ENCODE measurements at regions not wholly inside any gene's neighbourhood (a gene's known extent, or its start where the extent isn't known, plus 50 kb on each side); places are given as distances from the start of the nearest gene placed in this dataset.
"Not testable (repeated sequence)": the region's sequence is repeated elsewhere in the genome, so short reads cannot be mapped to it uniquely, and the experiment has no call there.

DNA sequence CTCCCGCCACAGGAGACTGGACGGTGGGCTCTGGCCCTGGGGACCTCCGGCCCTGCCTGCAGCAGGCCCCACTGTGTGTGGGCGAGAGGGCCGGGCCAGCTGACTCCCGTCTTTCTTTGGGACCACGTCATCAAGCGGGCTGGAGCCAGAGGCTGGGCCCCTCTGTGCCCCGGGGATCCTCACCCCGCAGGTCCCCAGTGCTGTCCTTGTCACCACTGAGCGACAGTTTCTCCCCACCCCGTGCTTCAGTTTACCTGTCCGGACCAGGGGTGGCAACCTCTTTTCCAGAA is 181.9 kb upstream of the ZNF469 start:
- H3K4me1 ChIP-seq (ENCODE audit: control insufficient read depth, insufficient read depth, low read length): no peaks in the 10 kb centered on the region
- ChIA-PET CTCF (no interaction called here), POLR2A (no interaction called here)
- H3K27ac ChIP-seq (ENCODE audit: extremely low read depth, low read depth, low read length): no peak overlapping the region
- no peaks in the 10 kb centered on the region for H3K36me3 ChIP-seq (ENCODE audit: control insufficient read depth in 2 of 2, insufficient read depth in 1 of 2, low read length in 2 of 2)
- TF ChIP-seq ZNF623 (tag by site-specific recombination; IDR thresholded peaks at IDR 0.05) (no peak), BCL11A (tag by site-specific recombination; IDR thresholded peaks at IDR 0.05; ENCODE audit: low read depth) (no peak), ZNF677 (tag by site-specific recombination; IDR thresholded peaks at IDR 0.05) (no peak), OSR2 (tag by site-specific recombination; IDR thresholded peaks at IDR 0.05) (no peak), ZNF473 (tag by site-specific recombination; IDR thresholded peaks at IDR 0.05) (no peak), ZNF341 (tag by site-specific recombination; IDR thresholded peaks at IDR 0.05; ENCODE audit: low read depth) (no peak), GLIS2 (tag by site-specific recombination; IDR thresholded peaks at IDR 0.05) (no peak), ZNF23 (tag by site-specific recombination; IDR thresholded peaks at IDR 0.05; ENCODE audit: borderline replicate concordance) (no peak), YY2 (tag by site-specific recombination; IDR thresholded peaks at IDR 0.05) (no peak), ZBTB1 (tag by site-specific recombination; IDR thresholded peaks at IDR 0.05) (no peak), ZNF792 (tag by site-specific recombination; IDR thresholded peaks at IDR 0.05) (no peak), KLF9 (tag by site-specific recombination; IDR thresholded peaks at IDR 0.05; ENCODE audit: low read depth) (no peak), ZNF266 (tag by site-specific recombination; IDR thresholded peaks at IDR 0.05; ENCODE audit: low read depth) (no peak), ZSCAN23 (tag by site-specific recombination; IDR thresholded peaks at IDR 0.05) (no peak), MEIS1 (CRISPR knock-in tag; IDR thresholded peaks at IDR 0.05; ENCODE audit: borderline replicate concordance) (no peak), ZNF146 (tag by site-specific recombination; IDR thresholded peaks at IDR 0.05) (no peak), ZNF830 (tag by site-specific recombination; IDR thresholded peaks at IDR 0.05; ENCODE audit: low read depth) (no peak), ZNF223 (tag by site-specific recombination; IDR thresholded peaks at IDR 0.05) (no peak)
- TF ChIP-seq, protein P1, sequence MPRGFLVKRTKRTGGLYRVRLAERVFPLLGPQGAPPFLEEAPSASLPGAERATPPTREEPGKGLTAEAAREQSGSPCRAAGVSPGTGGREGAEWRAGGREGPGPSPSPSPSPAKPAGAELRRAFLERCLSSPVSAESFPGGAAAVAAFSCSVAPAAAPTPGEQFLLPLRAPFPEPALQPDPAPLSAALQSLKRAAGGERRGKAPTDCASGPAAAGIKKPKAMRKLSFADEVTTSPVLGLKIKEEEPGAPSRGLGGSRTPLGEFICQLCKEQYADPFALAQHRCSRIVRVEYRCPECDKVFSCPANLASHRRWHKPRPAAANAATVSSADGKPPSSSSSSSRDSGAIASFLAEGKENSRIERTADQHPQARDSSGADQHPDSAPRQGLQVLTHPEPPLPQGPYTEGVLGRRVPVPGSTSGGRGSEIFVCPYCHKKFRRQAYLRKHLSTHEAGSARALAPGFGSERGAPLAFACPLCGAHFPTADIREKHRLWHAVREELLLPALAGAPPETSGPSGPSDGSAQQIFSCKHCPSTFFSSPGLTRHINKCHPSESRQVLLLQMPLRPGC (tag by site-specific recombination; IDR thresholded peaks at IDR 0.05): no peak
- TF ChIP-seq, protein P2, sequence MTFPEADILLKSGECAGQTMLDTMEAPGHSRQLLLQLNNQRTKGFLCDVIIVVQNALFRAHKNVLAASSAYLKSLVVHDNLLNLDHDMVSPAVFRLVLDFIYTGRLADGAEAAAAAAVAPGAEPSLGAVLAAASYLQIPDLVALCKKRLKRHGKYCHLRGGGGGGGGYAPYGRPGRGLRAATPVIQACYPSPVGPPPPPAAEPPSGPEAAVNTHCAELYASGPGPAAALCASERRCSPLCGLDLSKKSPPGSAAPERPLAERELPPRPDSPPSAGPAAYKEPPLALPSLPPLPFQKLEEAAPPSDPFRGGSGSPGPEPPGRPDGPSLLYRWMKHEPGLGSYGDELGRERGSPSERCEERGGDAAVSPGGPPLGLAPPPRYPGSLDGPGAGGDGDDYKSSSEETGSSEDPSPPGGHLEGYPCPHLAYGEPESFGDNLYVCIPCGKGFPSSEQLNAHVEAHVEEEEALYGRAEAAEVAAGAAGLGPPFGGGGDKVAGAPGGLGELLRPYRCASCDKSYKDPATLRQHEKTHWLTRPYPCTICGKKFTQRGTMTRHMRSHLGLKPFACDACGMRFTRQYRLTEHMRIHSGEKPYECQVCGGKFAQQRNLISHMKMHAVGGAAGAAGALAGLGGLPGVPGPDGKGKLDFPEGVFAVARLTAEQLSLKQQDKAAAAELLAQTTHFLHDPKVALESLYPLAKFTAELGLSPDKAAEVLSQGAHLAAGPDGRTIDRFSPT (tag by site-specific recombination; IDR thresholded peaks at IDR 0.05): no peak
- no peaks in the 10 kb centered on the region for H3K9me3 ChIP-seq (ENCODE audit: control insufficient read depth, insufficient read depth, low read depth, low read length)
- no peak overlapping the region for H3K4me3 ChIP-seq (ENCODE audit: low read depth, low read length)

DNA sequence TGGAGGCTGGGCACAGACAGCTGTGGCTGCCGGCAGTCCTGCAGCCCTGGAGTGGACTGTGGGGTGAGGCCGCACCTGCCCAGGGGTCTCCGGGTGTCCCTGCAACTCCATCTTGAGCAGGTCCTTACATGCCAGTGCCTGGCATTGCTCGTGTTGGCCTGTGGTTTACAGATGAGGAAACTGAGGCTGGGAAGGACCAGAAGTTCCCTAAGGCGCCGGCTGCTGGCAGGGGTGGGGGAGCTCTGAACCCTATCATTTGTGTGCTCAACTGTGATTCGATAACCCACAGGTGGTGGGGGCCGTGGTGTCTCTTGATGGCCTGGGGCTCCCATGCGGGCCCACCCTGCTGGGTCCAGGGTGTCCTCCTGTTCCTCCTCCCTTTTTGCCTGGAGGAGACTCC is 181.1 kb upstream of the ZNF469 start:
- H3K36me3 ChIP-seq (ENCODE audit: control insufficient read depth in 2 of 2, insufficient read depth in 1 of 2, low read length in 2 of 2); H3K9me3 ChIP-seq (ENCODE audit: control insufficient read depth, insufficient read depth, low read depth, low read length); H3K4me3 ChIP-seq (ENCODE audit: low read depth, low read length); H3K27ac ChIP-seq (ENCODE audit: extremely low read depth, low read depth, low read length); POLR2A ChIA-PET; H3K4me1 ChIP-seq (ENCODE audit: control insufficient read depth, insufficient read depth, low read length); CTCF ChIA-PET: not testable (repeated sequence)

DNA sequence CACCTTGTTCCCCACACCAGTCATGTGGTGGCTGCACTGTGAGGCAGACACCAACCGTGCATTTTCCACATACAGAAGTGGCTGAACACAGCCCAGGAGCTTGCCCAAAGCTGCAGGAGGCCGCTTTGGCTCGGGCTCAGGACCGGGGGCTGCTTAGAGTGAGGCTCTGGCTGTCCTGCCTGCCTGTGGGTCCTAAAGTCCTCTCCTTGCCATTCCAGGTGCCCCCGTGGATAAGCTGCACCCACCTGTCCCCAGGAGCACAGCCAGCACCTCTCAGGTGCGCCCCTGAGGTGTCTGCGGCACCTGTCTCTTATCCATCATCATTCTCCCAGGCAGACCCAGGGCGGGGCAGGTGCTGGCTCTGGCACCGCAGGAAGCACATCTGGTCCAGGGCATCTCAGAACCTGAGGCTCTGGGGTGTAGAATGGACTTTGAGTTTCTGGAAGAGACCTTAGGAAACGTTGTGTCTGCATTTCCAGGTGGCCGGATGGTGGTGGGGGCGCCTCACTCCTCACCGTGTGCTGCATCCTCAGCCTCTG is 180.5 kb upstream of the ZNF469 start:
- ChIA-PET CTCF (no interaction called here), POLR2A (no interaction called here)

DNA sequence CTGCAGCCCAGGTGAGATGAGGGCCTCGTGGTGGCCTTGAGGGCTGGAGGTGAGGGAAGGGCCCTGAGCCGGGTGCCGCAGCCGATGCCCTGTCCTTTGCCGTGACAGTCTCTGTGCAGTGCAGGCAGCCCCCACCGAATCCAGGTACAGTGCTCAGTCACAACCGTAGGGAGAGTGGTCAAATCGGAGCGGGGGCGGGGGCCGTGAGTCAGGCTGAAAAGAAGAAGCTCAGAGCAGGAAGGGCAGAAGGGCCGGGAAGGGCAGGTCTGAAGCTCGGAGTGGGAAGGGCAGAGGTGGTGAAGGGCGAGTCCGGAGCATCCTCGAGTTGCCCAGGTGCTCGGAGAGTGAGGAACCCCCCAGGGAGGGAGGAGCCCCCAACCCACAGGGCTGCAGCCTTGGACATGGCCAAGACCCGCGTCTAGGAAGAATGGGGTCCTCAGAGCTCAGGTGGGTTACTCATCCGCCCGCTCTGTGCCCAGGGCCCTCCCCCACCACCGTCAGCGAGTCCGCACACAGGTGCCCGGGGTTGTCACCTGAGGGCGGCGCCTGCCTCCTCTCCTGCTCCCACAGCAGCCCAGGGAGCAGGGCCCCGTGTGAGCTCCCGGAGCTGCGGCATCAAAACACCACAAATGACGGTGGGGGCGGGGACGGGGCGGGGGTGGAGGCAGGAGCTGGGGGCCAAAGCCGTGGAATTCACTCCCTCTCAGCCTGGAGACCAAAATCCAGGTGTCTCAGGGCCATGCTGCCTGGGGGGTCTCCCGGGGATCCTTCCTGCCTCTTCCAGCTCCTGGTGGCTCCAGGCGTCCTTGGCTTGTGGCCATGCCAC is 179.7 kb upstream of the ZNF469 start:
- H3K4me1 ChIP-seq (ENCODE audit: control insufficient read depth, insufficient read depth, low read length); POLR2A ChIA-PET; H3K9me3 ChIP-seq (ENCODE audit: control insufficient read depth, insufficient read depth, low read depth, low read length); H3K4me3 ChIP-seq (ENCODE audit: low read depth, low read length); CTCF ChIA-PET; H3K27ac ChIP-seq (ENCODE audit: extremely low read depth, low read depth, low read length); H3K36me3 ChIP-seq (ENCODE audit: control insufficient read depth in 2 of 2, insufficient read depth in 1 of 2, low read length in 2 of 2): not testable (repeated sequence)

More for the DNA sequence above, 180.5 kb upstream of the ZNF469 start:
- TF ChIP-seq, protein P3, sequence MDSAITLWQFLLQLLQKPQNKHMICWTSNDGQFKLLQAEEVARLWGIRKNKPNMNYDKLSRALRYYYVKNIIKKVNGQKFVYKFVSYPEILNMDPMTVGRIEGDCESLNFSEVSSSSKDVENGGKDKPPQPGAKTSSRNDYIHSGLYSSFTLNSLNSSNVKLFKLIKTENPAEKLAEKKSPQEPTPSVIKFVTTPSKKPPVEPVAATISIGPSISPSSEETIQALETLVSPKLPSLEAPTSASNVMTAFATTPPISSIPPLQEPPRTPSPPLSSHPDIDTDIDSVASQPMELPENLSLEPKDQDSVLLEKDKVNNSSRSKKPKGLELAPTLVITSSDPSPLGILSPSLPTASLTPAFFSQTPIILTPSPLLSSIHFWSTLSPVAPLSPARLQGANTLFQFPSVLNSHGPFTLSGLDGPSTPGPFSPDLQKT (IDR thresholded peaks at IDR 0.05; ENCODE audit: borderline replicate concordance, low read depth, low read length): no peak
- TF ChIP-seq ZNF585B (tag by site-specific recombination; IDR thresholded peaks at IDR 0.05) (no peak), ZNF324 (tag by site-specific recombination; IDR thresholded peaks at IDR 0.05) (no peak), ZNF529 (tag by site-specific recombination; IDR thresholded peaks at IDR 0.05; ENCODE audit: insufficient replicate concordance) (no peak), ZBTB20 (tag by site-specific recombination; IDR thresholded peaks at IDR 0.05) (no peak), SCRT1 (tag by site-specific recombination; IDR thresholded peaks at IDR 0.05; ENCODE audit: borderline replicate concordance) (no peak)
- Histone ChIP-seq H3K4me1 (ENCODE audit: control insufficient read depth, insufficient read depth, low read length) (no peaks in the 10 kb centered on the region), H3K27ac (ENCODE audit: extremely low read depth, low read depth, low read length) (no peak overlapping the region), H3K9me3 (ENCODE audit: control insufficient read depth, insufficient read depth, low read depth, low read length) (no peaks in the 10 kb centered on the region), H3K36me3 (ENCODE audit: control insufficient read depth in 2 of 2, insufficient read depth in 1 of 2, low read length in 2 of 2) (no peaks in the 10 kb centered on the region), H3K4me3 (ENCODE audit: low read depth, low read length) (no peak overlapping the region)
